Right atrium auricular region (tissue), 2 donors: ENCODE measurements at regions not wholly inside any gene's neighbourhood (a gene's known extent, or its start where the extent isn't known, plus 50 kb on each side); places are given as distances from the start of the nearest gene placed in this dataset.

Experiments used
- DNase-seq: peaks from one replicate; pipeline ENCODE4 v3.0.0-alpha.2; 2019; ENCODE audit warnings: low spot score
- H3K27ac ChIP-seq, 2 donors: fragments of 200-600 bp; sonication (generic); 1 replicate in 1 of 2; 2 replicates in 1 of 2; pipeline ENCODE4 v1.5.1; 2016 to 2019
- H3K27me3 ChIP-seq, 2 donors: fragments of 200-600 bp; sonication (generic); one replicate each; pipeline versions ENCODE4 v1.5.1 to v1.6.0; 2017 to 2019
- H3K36me3 ChIP-seq: fragments of 200-600 bp; sonication (generic); one replicate; pipeline ENCODE4 v1.5.1; 2016
- H3K4me1 ChIP-seq, 2 donors: fragments of 200-600 bp; sonication (generic); one replicate each; pipeline versions ENCODE4 v1.5.1 to v1.6.0; 2017 to 2019
- H3K4me3 ChIP-seq, 2 donors: fragments of 200-600 bp; sonication (generic); 1 replicate in 1 of 2; 2 replicates in 1 of 2; pipeline ENCODE4 v1.5.1; 2017 to 2019; ENCODE audit warnings: mild to moderate bottlenecking in 1 of 2, moderate library complexity in 1 of 2
- H3K9me3 ChIP-seq, 2 donors: fragments of 200-600 bp; sonication (generic); one replicate each; pipeline ENCODE4 v1.5.1; 2019
- TF ChIP-seq, protein P1 (sequence below), 2 donors: fragments of 200-600 bp; sonication (generic); IDR thresholded peaks; one replicate each; pipeline ENCODE4 v1.5.1; 2019; ENCODE audit warnings: antibody characterized with exemption in 2 of 2

DNA sequence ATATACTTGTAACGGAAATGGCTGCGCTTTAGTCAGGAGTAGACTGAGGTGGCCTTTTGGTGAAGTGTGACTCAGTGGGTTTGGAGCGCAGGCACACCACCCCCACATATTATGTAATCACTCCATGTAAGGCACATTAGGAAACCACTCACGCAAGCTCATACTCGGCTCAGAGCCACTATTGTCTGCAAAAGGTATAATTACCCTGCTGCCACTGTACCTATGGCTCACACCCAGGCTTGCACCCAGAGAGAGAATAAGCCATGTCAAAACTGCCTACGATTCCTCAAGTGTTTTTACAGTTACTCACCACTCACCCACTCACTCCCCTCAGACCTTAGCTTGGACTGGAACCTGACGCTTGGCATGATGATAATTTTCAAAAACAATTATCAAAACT, 611.9 kb upstream of the CCDC54 start:
- Histone ChIP-seq H3K4me3 (no peak overlapping the region), H3K27me3 (no peaks in the 10 kb centered on the region), H3K4me1 (no peaks in the 10 kb centered on the region), H3K36me3 (no peaks in the 10 kb centered on the region), H3K27ac (no peak overlapping the region), H3K9me3 (no peaks in the 10 kb centered on the region)
- TF ChIP-seq, protein P1, sequence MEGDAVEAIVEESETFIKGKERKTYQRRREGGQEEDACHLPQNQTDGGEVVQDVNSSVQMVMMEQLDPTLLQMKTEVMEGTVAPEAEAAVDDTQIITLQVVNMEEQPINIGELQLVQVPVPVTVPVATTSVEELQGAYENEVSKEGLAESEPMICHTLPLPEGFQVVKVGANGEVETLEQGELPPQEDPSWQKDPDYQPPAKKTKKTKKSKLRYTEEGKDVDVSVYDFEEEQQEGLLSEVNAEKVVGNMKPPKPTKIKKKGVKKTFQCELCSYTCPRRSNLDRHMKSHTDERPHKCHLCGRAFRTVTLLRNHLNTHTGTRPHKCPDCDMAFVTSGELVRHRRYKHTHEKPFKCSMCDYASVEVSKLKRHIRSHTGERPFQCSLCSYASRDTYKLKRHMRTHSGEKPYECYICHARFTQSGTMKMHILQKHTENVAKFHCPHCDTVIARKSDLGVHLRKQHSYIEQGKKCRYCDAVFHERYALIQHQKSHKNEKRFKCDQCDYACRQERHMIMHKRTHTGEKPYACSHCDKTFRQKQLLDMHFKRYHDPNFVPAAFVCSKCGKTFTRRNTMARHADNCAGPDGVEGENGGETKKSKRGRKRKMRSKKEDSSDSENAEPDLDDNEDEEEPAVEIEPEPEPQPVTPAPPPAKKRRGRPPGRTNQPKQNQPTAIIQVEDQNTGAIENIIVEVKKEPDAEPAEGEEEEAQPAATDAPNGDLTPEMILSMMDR (IDR thresholded peaks at IDR 0.05): no peak
- no peak for DNase-seq

- H3K27me3 ChIP-seq: no peaks in the 10 kb centered on the region
- no peaks in the 10 kb centered on the region for H3K36me3 ChIP-seq
- DNase-seq: no peak
- no peaks in the 10 kb centered on the region for H3K9me3 ChIP-seq
- no peak overlapping the region for H3K4me3 ChIP-seq
- TF ChIP-seq, protein P1 (IDR thresholded peaks at IDR 0.05): no peak
- H3K4me1 ChIP-seq: no peaks in the 10 kb centered on the region
- no peak overlapping the region for H3K27ac ChIP-seq
These were observed 608.2 kb upstream of the CCDC54 start for GRCh38 chr3:106768941-106769480.

GRCh38 chr3:106773795-106774194, 603.4 kb upstream of the CCDC54 start:
- H3K36me3 ChIP-seq: no peaks in the 10 kb centered on the region
- TF ChIP-seq, protein P1 (IDR thresholded peaks at IDR 0.05): no peak

GRCh38 chr3:106783231-106783630, 594.0 kb upstream of the CCDC54 start:
- TF ChIP-seq, protein P1 (IDR thresholded peaks at IDR 0.05): no peak
- Histone ChIP-seq H3K4me1 (no peaks in the 10 kb centered on the region), H3K27me3 (no peaks in the 10 kb centered on the region), H3K36me3 (no peaks in the 10 kb centered on the region), H3K4me3 (no peak overlapping the region), H3K27ac (no peak overlapping the region), H3K9me3 (no peaks in the 10 kb centered on the region)
- DNase-seq: no peak

More at GRCh38 chr3:106773795-106774194, 603.4 kb upstream of the CCDC54 start:
- Histone ChIP-seq H3K27ac (no peak overlapping the region), H3K9me3 (no peaks in the 10 kb centered on the region), H3K4me1 (no peaks in the 10 kb centered on the region), H3K27me3 (no peaks in the 10 kb centered on the region), H3K4me3 (no peak overlapping the region)
- DNase-seq: no peak

DNA sequence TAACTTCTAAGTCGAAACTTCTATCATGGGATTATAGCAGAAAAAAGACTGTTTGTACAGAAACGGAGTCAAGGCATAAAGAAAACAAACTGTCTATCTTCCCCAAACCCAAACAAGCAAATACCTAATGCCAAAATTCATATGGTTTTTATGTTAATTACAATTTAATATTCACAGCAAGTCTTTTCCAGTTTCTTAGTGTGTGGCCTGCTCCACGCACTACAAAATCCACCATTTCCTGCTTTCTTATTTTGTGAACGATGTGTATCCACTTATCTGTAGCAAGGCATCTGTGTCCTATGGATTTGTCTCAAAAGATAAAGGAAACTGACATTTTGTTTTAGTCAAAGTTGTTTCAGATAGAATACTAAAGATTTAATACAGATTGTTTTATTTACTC, 588.0 kb upstream of the CCDC54 start:
- Histone ChIP-seq H3K9me3 (no peaks in the 10 kb centered on the region), H3K36me3 (no peaks in the 10 kb centered on the region), H3K27me3 (no peaks in the 10 kb centered on the region), H3K27ac (no peak overlapping the region), H3K4me3 (no peak overlapping the region), H3K4me1 (no peaks in the 10 kb centered on the region)
- TF ChIP-seq, protein P1 (IDR thresholded peaks at IDR 0.05): no peak
- no peak for DNase-seq

- TF ChIP-seq, protein P1 (IDR thresholded peaks at IDR 0.05): no peak
- DNase-seq: no peak
- Histone ChIP-seq H3K27ac (no peak overlapping the region), H3K27me3 (no peaks in the 10 kb centered on the region), H3K4me3 (no peak overlapping the region), H3K9me3 (no peaks in the 10 kb centered on the region), H3K36me3 (no peaks in the 10 kb centered on the region), H3K4me1 (no peaks in the 10 kb centered on the region)
These were observed 584.5 kb upstream of the CCDC54 start for GRCh38 chr3:106792716-106793115.
